ENCODE measurements at regions not wholly inside any gene's neighbourhood (a gene's known extent, or its start where the extent isn't known, plus 50 kb on each side); places are given as distances from the start of the nearest gene placed in this dataset.
"Not testable (repeated sequence)": the region's sequence is repeated elsewhere in the genome, so short reads cannot be mapped to it uniquely, and the experiment has no call there.

DNA sequence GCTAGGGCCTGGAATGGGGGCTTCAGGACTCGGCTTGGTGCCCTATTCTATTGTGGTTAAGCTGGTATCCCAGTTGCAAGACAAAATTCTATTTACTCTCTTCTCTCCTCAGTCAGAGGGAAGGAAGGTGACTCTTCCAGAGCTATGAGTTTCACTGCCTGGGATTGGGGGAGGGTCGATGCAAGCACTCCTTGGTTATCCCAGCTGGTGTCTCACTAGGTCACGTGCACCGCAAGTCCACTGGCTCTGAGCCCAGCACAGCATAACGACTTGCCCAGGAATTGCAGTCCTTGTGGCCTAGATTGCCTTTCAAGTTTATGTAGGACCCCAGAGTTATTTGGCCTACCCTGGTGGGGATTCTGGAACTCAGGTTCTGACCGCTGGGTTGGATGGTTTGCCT, 958.8 kb downstream of the IGSF11 start:
- no peak for DNase-seq (ENCODE audit: low spot score)

DNA sequence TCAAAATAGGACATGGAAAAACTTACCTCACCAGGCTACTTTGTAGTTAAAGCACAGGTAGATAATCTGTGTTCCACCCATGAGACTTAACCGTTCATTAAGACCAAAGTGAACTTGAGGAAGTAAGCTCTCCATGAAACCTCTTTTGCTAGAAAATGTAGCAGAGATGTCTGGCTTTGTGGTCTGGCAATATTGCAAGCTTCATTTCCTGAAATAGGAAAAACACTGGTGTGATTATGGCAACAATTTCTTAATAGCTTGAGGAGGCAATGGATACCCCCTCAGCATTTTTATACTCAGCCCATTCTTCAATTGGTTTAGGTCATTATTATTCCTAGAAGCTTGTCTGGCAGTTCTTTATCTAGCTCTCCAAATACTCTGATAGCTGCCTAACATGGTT, 957.3 kb downstream of the IGSF11 start:
- DNase-seq (ENCODE audit: low spot score) = no peak

DNA sequence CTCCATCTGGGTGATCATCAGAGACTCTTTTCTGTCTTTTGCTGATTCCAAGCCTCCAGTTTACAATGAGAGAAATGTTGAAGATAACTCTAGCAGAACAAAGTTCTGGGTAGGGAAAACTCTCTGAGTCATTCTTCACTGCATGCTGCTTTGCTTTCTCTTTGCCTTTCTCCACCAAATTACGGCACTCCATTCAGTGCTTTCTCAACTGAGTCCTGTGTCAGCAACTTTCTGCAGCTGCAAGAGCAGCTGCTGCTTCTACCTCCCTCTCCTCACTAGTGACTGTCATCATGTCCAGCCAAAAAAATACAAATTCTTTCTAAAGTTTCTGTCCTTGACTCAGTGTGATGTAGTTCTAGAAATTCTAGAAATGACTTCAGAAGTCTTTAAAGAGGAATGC, 953.8 kb downstream of the IGSF11 start:
- no peak for DNase-seq (ENCODE audit: low spot score)

DNA sequence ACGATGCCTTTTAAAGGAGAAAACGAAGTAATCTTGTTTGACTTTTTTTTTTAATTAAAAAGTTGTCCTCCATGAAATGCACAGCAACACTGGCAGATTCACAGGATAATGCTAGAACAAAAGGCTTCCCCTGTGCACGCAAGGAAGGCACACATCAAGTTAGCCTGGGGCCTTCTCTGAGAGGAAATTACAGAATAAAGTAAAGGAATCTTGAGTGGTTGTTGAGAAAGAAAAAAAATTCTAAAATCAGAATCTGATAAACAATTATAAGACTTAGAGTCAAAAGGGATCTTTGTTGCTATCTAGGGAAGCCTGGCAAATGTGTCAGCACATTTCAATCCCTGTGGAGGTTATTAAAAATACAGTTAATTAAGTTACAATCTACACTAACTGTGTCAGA, 946.0 kb downstream of the IGSF11 start:
- DNase-seq (ENCODE audit: low spot score) = no peak

DNA sequence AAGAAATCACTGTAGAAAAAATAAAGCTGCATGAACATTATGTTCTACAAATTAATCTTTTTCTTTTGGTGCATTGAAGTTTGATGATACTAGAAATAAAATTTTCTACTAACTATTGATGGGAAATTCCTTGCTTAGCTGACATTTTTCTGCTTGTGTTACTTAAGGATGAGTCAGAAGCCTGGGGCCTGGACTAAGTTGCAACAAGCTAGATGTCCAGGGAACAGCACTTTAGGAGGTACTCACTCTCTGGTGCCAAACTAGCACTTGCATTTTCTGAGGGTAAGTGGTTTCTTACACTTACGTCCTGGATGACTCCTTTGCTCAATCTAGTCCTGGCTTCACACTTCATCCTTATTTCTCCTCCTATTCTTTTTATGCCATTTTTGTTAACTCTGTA, 945.1 kb downstream of the IGSF11 start:
- no peak for DNase-seq (ENCODE audit: low spot score)

DNA sequence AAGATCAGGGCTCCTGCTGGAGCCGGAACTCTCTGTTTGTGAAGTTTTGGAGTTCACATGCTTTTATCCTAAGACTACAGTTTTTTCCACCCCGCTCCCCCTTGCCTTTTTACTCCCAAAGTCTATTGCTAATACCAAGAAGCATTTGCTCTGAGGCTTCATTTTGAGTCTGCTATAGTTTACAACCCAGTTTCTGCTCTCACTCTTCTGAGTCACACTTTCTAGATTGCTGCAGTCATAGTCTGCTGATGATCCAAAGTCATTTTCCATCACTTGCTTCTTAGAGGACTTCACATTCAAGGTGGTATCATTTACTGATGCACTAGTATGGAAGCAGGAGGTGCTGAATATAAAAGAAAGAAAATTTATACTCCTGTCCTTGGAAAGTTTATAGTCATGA, 937.4 kb downstream of the IGSF11 start:
- no peak for DNase-seq (ENCODE audit: low spot score)

DNA sequence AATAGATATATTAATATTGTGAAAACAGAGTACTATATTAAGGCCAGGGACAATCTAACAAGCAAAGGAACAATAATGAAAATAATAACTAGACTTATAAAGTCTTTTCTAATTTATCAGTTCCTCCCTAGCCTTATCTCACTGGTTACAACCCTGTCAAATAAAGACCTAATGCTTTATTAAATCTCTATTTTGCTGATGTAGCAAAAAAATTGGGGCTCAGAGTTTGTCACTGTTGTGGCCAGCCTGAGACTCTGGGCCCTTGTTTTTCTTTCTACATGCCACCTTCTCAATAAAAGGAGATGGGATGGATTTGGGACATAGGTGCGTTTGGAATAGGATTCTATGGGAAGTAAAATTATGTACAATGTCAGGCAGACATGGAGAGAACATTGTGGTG, 937.0 kb downstream of the IGSF11 start:
- no peak for DNase-seq (ENCODE audit: low spot score)

DNA sequence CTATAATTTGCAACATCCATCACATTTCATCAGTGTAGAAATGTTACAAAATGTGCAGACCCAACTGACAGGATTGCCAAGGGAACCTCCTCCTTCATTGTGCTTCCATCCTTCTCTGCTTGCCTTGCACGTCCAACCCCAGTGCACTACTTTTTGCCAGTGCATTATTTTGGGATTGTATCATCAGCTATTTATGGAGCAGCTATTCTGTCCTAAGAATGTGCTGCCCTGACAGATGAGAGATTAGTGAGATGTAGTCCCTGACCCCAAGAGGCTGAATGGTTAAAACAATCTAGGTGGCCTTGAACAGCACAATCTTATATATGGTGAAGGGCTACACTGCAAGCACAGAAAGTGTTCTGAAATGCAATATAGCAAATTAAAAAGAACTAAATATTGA, 935.8 kb downstream of the IGSF11 start:
- DNase-seq (ENCODE audit: low spot score) = no peak

DNA sequence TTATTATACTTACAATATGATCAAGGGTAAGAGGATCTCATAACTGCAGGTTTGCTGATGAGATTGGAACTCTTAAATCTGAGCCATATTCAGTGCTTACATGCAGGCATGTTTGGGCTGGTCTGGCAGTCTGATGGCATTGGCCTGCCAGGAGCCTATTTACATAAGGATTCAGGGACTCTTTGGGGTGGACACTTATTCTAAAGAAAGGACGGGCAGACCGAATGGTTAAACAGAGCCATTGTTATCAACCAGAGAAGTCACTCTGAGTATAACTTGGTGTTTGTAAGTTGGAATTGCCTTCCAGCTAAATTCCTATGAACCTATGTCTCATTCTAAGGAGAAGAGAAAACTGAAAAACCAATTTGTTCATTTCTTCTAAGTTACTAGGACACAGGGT, 932.8 kb downstream of the IGSF11 start:
- DNase-seq (ENCODE audit: low spot score) = no peak

DNA sequence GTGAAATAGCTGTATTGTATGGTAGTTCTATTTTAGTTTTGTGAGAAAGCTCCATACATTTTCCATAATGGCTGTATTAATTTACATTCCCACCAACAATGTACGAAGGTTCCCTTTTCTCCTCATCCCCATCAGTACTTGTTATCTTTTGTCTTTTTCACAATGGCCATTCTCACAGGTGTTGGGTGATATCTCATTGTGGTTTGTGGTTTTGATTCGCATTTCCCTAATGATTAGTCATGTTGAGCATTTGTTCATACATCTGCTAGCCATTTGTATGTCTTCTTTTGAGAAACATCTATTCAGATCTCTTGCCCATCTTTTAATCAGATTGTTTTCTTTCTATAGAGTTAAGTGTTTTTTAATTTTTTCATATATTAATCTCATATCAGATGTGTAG, 931.9 kb downstream of the IGSF11 start:
- no peak for DNase-seq (ENCODE audit: low spot score)

DNA sequence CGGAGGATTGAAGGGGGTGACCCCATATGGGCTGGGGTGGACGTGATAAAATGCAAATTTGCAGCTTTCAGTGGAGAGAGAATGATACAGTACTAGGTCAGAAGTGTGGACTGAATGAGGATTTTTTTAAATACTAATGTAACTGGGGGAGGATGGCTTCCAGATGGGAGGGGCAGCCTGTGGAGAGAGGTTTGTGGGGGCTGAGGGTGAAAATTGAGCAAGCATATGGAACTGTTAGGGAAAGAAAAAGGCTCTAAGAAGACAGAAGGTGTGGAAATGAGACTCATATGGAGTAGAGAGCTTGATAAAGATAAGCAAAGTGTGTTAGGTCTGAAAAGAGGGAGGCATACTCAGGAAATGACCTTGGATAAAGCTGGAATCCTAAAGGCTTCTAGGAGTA, 926.4 kb downstream of the IGSF11 start:
- DNase-seq (ENCODE audit: low spot score) = no peak

DNA sequence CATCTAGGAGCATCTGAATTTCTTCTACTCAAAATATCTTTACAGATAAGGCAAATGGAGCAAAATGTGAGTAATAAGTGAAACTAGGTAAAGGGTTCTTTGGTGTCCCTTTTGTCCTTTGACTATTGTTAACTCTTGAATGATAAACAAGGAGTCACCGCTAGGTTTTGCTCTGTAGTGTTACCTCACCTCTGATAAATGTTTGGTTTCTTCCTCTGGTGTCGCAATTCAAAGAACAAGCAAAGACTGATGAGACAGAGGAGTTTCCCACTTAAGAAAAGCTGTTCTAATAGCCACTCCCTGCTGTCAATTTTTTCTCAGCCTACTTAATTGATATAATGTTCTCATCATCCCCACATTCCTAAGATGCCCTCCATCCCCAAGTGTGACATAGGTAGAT, 925.9 kb downstream of the IGSF11 start:
- DNase-seq (ENCODE audit: low spot score) = no peak

DNA sequence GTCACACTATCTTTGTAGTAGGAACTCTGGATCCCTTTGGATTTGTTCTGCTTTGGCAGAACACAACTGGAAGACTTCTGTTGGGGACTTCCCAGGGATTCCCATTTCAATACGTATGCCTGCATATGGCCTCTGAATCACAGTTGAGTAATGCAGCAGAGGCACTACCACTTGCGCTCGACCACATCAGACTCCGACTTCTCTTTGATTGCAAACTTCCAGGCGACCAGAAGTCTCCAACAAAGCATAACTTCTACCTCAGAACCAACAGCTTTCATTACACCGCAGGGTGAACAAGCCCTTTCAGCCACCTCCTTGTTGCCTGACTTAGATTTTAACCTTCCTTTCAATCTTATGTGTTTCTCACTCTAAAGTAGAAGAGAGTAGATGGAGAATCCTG, 924.4 kb downstream of the IGSF11 start:
- no peak for DNase-seq (ENCODE audit: low spot score)

DNA sequence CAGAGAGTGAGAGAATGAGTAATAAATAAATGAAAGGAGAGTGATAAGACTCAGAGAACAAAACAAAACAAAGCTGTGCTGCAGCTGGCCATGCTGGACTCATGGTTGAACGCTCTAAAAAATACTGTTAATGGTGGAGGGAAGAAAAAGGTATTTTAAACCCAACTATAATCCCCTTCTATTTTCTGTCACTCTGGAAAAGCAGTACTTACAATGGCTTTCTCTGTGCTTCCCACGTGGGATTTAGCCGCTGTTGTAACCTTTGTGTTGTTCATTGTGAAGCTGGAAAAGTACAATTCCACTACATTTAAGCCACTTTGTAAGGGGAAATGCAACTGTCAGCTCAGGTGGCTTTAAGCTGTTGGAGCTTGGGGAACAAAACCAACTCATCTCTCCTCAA, 917.7 kb downstream of the IGSF11 start:
- DNase-seq (ENCODE audit: low spot score) = no peak

DNA sequence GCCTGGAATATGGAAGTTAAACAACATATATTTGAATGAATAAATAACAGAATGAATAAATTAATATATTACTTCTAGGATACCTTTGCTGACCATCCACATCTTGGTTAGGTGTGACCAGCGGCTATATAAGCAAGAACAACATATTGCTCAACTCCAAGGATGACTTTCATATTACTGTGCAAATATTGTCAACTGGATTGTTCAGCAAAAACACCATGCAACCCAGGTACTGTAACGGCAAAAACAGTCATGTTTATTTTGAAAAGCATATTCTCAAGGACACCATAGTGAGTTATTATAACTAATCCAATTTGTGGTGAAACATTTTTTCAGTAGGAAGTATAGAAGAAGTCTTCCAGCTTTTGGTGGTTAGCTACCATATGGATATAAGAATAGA, 907.9 kb downstream of the IGSF11 start:
- no peak for DNase-seq (ENCODE audit: low spot score)

DNA sequence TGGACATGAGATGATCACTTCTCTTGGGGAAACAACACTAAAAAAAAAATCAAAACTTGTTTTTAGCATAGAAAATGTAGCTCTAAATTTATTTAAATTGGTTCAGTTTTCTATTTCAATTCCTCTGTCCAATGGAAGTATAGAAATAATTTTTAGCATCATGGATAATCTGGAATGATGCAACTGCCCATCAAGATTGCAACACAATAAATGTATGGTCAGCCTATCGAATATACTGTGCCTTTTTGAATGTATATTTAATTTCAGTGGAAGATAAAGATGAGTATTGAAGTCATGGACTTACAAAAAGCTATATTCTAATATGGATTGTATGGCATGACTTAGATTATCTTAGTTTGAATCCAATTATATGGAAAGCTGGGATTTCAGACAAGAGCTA, 906.7 kb downstream of the IGSF11 start:
- no peak for DNase-seq (ENCODE audit: low spot score)

DNA sequence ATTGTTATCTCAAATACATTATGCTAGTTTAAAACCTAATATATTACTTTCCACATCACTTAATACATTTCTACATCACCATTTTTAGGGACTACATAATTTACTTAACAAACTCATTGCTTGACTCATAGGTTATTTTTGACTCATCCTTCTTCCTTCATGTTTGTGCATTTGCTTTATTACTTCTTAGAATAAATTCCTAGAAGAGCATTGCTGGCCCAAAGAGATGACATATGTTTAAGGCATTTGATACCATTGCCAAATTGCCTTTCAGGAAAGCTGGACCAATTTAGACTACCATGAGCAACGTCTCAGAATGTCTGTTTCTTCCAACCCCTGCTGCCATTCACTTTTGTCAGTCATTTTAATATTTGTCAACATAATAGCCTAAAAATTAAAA, 905.8 kb downstream of the IGSF11 start:
- no peak for DNase-seq (ENCODE audit: low spot score)

DNA sequence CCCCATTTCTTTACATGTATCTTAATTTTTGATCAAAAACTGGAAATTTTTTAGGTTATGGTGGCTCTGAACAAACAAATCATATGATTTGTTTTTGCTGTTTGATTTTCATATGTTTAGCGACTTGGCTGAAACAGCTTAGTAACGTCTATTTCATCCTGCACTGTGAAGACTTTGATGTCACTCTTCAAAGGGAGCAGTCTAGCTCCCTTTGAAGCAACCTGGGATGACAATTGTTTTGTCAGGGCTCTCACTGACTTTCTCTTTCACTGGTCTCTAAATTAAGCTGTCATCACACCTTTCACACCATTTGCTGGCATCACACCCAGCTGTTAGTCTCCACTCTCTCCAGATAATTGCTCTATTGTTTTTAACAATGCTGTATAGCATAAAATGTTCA, 896.9 kb downstream of the IGSF11 start:
- DNase-seq (ENCODE audit: low spot score) = no peak

DNA sequence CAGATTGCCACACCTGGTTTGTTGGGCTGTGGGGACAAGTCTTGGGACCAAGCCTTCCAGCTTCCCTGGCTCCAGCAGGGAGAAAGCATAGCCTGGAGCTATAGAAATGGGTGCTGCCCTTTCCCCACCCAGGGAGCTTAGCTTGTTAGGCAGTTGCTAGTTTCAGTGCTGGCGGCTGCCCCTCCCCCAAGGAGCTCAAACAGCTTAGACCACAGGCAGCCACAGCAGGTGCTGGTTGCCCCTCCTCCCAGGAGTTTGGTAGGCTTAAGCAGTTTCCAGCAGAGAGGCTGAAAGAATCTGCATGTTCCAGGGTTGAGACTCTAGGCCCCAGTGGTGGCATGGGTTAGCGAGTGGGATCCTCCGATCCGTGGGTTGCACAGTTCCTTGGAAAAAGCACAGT, 889.7 kb downstream of the IGSF11 start:
- DNase-seq (ENCODE audit: low spot score) = no peak

DNA sequence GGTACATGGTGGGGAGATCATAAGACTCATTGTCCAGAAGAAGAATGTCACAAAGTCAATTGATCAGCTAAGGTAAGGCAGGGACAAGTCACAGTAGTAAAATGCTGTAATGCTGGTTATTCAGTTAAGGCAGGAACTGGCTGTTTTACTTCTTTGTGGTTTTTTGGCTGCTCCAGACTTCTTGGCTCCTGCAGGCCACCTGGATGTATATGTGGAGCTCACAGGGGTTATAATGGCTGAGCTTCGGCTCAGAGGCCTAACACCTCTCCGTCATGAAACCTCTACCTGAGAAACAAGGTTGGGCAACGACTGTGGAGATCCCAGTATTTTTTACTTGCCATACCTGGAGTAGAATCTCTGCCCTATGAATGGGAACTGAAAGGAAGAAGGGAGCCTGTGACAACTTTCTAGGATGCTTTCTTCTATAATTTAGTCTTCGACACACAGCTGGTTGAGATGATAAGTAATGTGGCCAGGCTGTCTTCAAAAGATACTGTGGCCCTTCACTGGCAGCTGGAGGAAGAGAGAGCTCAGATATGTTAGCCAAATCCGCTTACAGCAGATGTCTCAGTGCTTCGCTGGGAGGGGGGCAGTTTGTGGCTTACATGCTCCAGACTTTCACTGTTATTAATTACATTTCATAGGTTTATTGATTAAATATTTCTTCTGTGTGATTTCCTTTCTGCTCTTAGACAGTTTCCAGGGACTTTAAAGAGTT, 887.8 kb downstream of the IGSF11 start:
- DNase-seq (ENCODE audit: low spot score) = no peak

DNA sequence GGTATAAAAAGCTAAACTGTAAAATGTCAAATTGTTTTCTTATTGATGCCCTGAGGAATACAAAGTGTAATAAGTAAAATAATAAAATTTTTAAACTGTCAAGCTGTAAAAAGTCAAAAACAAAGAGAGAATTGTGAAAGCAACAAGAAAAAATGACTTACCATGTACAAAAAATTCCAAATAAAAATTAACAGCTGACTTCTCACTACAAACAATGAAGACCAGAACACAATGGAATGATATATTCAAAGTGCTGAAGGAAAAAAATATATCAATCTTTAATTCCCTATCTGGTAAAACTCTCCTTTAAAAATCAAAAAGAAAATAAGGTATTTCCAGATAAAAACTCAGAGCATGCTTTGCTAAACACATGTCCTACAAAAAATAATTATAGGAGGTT, 883.5 kb downstream of the IGSF11 start:
- DNase-seq (ENCODE audit: low spot score) = no peak

DNA sequence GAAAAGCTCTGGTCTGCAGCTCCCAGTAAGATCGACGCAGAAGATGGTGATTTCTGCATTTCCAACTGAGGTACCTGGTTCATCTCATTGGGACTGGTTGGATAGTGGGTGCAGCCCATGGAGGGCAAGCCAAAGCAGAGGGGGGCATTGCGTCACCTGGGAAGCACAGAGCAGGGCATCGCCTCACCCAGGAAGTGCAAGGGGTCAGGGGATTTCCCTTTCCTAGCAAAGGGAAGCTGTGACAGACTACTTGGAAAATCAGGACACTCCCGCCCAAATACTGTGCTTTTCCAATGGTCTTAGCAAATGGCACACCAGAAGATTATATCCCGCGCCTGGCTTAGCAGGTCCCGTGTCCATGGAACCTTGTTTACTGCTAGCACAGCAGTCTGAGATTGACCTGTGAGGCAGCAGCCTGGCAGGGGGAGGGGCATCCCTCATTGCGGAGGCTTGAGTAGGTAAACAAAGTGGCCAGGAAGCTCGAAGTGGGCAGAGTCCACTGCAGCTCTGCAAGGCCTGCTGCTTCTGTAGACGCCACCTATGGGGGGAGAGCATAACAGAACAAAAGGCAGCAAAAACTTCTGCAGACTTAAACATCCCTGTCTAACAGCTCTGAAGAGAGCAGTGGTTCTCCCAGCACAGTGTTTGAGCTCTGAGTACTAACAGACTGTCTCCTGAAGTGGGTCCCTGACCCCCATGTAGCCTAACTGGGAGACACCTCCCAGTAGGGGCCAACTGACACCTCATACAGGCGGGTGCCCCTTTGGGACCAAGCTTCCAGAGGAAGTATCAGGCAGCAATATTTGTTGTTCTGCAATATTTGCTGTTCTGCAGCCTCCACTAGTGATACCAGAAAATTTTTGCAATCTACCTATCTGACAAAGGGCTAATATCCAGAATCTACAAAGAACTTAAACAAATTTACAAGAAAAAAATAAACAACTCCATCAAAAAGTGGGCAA, 871.7 kb downstream of the IGSF11 start:
- not testable (repeated sequence) for DNase-seq (ENCODE audit: low spot score)

DNA sequence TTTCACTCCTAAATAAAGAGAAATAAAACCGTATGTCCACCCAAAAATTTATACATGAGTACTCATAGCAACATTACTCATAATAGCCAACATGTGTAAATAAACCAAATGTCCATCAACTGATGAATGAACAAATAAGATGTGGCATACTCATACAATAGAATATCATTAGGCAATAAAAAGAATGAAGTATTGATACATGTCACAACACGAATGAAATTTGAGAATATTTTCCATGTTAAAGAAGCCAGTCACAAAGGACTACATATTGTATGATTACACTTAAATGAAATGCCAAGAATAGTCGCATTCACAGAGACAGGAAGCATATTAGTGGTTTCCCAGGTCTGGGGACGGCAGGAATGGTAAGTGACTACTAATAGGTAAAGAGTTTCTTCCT, 869.2 kb downstream of the IGSF11 start:
- DNase-seq (ENCODE audit: low spot score) = no peak

DNA sequence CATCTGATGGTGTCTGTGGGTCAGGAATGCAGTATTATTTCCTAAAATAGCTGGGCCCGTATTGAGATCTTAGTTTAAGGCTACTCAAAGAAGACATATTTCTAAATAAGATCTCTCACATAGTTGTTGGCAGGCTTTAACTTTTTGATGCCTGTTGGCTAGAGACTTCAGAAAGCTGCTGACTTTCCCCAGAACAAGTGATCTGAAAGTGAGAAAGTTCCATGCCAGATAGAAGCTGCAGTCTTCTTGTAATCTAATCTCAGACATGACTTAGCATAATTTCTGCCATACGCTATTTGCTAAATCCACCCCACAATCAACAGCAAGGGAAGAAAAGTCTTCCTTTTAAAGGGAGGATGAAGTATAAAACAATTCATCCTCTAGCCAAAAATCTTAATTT, 867.1 kb downstream of the IGSF11 start:
- no peak for DNase-seq (ENCODE audit: low spot score)

Measured in hematopoietic multipotent progenitor cell treated with erythropoietin and hydrocortisone succinate and interleukin-3 and kit ligand, for 15 days (in vitro differentiated cells).